Suprapubic skin (tissue), 3 donors: ENCODE measurements at regions not wholly inside any gene's neighbourhood (a gene's known extent, or its start where the extent isn't known, plus 50 kb on each side); places are given as distances from the start of the nearest gene placed in this dataset.

ENCODE experiments used
- EP300 ChIP-seq: sonication (generic); formaldehyde crosslinking; IDR thresholded peaks from one replicate; pipeline ENCODE4 v1.6.1; 2017; ENCODE audit warnings: antibody characterized with exemption
- TF ChIP-seq, protein P1 (sequence below), 2 donors: fragments of 200-600 bp in 1 of 2; fragments of 450-650 bp in 1 of 2; sonication (generic) in 1 of 2; IDR thresholded peaks; one replicate each; pipeline ENCODE4 v1.5.1; 2016 to 2019; ENCODE audit warnings: antibody characterized with exemption in 2 of 2, mild to moderate bottlenecking in 1 of 2, moderate library complexity in 1 of 2

DNA sequence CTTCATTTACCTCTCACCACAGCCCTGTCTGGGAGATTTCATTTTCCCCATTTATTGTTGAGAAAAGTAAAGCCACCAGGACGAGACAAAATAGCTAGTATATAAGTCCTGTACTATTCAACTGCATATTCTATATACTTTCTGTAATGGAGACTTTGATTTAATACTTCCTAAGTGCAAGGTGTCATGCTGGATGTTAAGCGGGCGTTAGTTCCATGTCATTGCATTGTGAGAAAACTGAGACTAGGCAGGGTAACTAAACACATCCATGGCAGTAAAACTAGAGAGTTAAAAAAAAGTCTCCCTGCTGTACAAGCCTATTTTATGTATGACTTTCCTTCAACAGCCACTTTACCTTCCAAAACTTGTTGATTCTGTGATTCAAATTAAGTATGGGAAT lies 969.6 kb downstream of the STIM2 start:
- TF ChIP-seq EP300, result no peak
- TF ChIP-seq, protein P1, sequence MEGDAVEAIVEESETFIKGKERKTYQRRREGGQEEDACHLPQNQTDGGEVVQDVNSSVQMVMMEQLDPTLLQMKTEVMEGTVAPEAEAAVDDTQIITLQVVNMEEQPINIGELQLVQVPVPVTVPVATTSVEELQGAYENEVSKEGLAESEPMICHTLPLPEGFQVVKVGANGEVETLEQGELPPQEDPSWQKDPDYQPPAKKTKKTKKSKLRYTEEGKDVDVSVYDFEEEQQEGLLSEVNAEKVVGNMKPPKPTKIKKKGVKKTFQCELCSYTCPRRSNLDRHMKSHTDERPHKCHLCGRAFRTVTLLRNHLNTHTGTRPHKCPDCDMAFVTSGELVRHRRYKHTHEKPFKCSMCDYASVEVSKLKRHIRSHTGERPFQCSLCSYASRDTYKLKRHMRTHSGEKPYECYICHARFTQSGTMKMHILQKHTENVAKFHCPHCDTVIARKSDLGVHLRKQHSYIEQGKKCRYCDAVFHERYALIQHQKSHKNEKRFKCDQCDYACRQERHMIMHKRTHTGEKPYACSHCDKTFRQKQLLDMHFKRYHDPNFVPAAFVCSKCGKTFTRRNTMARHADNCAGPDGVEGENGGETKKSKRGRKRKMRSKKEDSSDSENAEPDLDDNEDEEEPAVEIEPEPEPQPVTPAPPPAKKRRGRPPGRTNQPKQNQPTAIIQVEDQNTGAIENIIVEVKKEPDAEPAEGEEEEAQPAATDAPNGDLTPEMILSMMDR (IDR thresholded peaks at IDR 0.05), result no peak
